ENCODE measurements at regions not wholly inside any gene's neighbourhood (a gene's known extent, or its start where the extent isn't known, plus 50 kb on each side); places are given as distances from the start of the nearest gene placed in this dataset.

- no peak for DNase-seq
Observed at GRCh38 chr9:16347886-16348285, 522.6 kb downstream of the BNC2 start.

- DNase-seq: no peak
Observed at GRCh38 chr9:16348531-16348930, 521.9 kb downstream of the BNC2 start.

GRCh38 chr9:16352251-16352650, 518.2 kb downstream of the BNC2 start:
- DNase-seq: no peak

- DNase-seq: no peak
Observed at GRCh38 chr9:16352791-16353401, 517.6 kb downstream of the BNC2 start.

GRCh38 chr9:16356196-16356765, 514.2 kb downstream of the BNC2 start:
- no peak for DNase-seq

- DNase-seq: no peak
Observed at GRCh38 chr9:16357828-16358227, 512.6 kb downstream of the BNC2 start.

GRCh38 chr9:16358751-16359150, 511.7 kb downstream of the BNC2 start:
- DNase-seq: no peak
